ENCODE measurements at regions not wholly inside any gene's neighbourhood (a gene's known extent, or its start where the extent isn't known, plus 50 kb on each side); places are given as distances from the start of the nearest gene placed in this dataset.

DNA sequence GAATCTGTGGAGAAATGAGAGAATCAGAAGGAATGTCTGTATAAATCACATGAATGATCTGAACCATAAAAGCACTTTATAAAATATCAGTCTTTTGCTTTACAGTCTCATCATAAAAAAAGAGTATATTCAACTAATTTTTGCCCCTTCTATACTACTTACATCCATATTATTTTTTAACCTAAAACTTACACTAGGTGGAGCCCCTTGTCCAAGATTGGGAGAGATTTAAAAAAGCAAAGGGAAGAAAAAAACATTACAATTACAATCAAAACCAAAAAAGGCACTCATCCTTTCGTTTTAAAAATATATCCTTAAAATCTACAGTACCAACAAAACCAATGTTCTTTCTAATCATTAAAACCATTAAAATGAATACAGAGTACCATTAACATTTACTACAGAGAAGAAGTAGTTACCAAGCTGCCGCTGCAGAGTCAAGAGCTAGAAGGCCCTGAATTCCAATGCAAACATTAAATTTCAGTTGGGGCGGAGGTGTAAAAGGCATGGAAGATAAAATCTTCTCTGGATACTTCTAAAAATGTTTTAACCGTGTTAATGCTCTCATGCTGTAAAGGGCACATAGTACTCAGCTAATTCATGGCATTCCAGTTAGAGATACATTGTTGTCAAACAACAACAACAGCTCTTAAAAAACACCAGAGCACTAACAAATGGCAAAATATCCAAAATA lies 56.7 kb upstream of the EPB41L3 start:
- H3K27ac ChIP-seq: no peak overlapping the region
- peaks cover 3% of the 10 kb centered on the region for H3K27me3 ChIP-seq (ENCODE audit: low read depth)
- no peak for DNase-seq
- H3K4me3 ChIP-seq: no peak overlapping the region
- intact Hi-C loops (cut with DNase I): no loop called here
- H3K9me3 ChIP-seq: no peaks in the 10 kb centered on the region
- H3K36me3 ChIP-seq: no peaks in the 10 kb centered on the region
- peak in 1 of 2 donors; percentile 57 for ATAC-seq
- no peaks in the 10 kb centered on the region for H3K4me1 ChIP-seq
- TF ChIP-seq CTCF (IDR thresholded peaks at IDR 0.05): peak; percentile 39

DNA sequence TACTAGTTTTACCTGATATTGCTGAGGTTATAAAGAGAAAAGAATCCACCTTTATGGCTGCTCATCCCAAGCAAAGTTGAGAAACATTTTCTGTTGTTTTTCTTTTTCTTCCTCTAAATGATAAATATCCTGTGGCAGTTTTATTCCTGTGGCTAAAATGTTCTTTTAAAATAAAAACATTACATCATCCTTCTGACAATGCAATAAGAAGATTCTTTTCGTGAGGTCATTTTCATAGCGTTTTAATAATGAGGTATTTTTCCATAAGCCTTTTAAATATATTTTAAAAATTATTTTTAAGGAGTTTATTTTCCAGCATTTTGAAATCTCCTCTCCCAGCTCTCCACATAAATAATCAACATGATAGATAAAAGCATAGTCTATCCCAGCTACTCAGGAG lies 52.8 kb upstream of the EPB41L3 start:
- Histone ChIP-seq H3K27me3 (ENCODE audit: low read depth) (peaks cover 3% of the 10 kb centered on the region), H3K4me1 (no peaks in the 10 kb centered on the region), H3K9me3 (no peaks in the 10 kb centered on the region), H3K27ac (no peak overlapping the region), H3K36me3 (no peaks in the 10 kb centered on the region), H3K4me3 (no peak overlapping the region)
- intact Hi-C loops (cut with DNase I): no loop called here
- DNase-seq: no peak
- no peak for ATAC-seq
- TF ChIP-seq CTCF (IDR thresholded peaks at IDR 0.05): no peak
